ENCODE measurements at regions not wholly inside any gene's neighbourhood (a gene's known extent, or its start where the extent isn't known, plus 50 kb on each side); places are given as distances from the start of the nearest gene placed in this dataset.

GRCh38 chr4:129622566-129622965, 526.6 kb downstream of the C4orf33 start:
- no peak overlapping the region for H3K4ac ChIP-seq (ENCODE audit: low read depth, low read length)
- H4K20me1 ChIP-seq (ENCODE audit: insufficient read depth, low read length): no peaks in the 10 kb centered on the region
- no peaks in the 10 kb centered on the region for H3K4me1 ChIP-seq (ENCODE audit: control insufficient read depth, insufficient read depth, low read length)
- no peak overlapping the region for H4K91ac ChIP-seq (ENCODE audit: insufficient read depth, low read depth, low read length)
- H3K14ac ChIP-seq (replicated peaks; ENCODE audit: low read depth, low read length): no peak overlapping the region
- H3K23ac ChIP-seq (ENCODE audit: low read depth, low read length): no peak overlapping the region
- H3K36me3 ChIP-seq (ENCODE audit: control insufficient read depth, insufficient read depth, low read length): no peaks in the 10 kb centered on the region
- no peak overlapping the region for H4K8ac ChIP-seq (ENCODE audit: low read depth in 2 of 2, low read length in 2 of 2)
- in situ Hi-C loops (cut with MboI; ENCODE audit: low sequenced_read_pairs): no loop called here
- DNase-seq (no peak), ATAC-seq (ENCODE audit: low read depth) (no peak)
- H3K9me3 ChIP-seq (ENCODE audit: control insufficient read depth, insufficient read depth, low read length): peaks cover 6% of the 10 kb centered on the region; the same call in 1 of the 2 replicates
- no peak overlapping the region for H3K4me2 ChIP-seq (ENCODE audit: low read depth, low read length)
- CTCF ChIA-PET: no interaction called here
- intact Hi-C loops (cut with micrococcal nuclease): no loop called here
- no peaks in the 10 kb centered on the region for H3K9me1 ChIP-seq (ENCODE audit: insufficient read depth, low read length)
- TF ChIP-seq POLR2A (IDR thresholded peaks at IDR 0.05; ENCODE audit: low read depth, low read length) (no peak), NFE2L2 (IDR thresholded peaks at IDR 0.05; ENCODE audit: low read depth, low read length) (no peak), RFX5 (IDR thresholded peaks at IDR 0.05; ENCODE audit: low read depth, low read length) (no peak), SMC3 (IDR thresholded peaks at IDR 0.05; ENCODE audit: low read depth, low read length) (no peak), FOS (IDR thresholded peaks at IDR 0.05; ENCODE audit: low read depth, low read length) (no peak), MXI1 (IDR thresholded peaks at IDR 0.05; ENCODE audit: borderline replicate concordance, low read depth, low read length) (no peak), CHD1 (IDR thresholded peaks at IDR 0.05; ENCODE audit: low read depth, low read length) (no peak), MAFK (IDR thresholded peaks at IDR 0.05; ENCODE audit: low read depth, low read length) (no peak), CEBPB (IDR thresholded peaks at IDR 0.05; ENCODE audit: low read depth, low read length) (no peak), RAD21 (IDR thresholded peaks at IDR 0.05; ENCODE audit: low read length) (no peak), RCOR1 (IDR thresholded peaks at IDR 0.05; ENCODE audit: insufficient replicate concordance, low read length) (no peak), MAZ (IDR thresholded peaks at IDR 0.05; ENCODE audit: borderline replicate concordance, low read depth, low read length) (no peak)
- TF ChIP-seq, protein P1, sequence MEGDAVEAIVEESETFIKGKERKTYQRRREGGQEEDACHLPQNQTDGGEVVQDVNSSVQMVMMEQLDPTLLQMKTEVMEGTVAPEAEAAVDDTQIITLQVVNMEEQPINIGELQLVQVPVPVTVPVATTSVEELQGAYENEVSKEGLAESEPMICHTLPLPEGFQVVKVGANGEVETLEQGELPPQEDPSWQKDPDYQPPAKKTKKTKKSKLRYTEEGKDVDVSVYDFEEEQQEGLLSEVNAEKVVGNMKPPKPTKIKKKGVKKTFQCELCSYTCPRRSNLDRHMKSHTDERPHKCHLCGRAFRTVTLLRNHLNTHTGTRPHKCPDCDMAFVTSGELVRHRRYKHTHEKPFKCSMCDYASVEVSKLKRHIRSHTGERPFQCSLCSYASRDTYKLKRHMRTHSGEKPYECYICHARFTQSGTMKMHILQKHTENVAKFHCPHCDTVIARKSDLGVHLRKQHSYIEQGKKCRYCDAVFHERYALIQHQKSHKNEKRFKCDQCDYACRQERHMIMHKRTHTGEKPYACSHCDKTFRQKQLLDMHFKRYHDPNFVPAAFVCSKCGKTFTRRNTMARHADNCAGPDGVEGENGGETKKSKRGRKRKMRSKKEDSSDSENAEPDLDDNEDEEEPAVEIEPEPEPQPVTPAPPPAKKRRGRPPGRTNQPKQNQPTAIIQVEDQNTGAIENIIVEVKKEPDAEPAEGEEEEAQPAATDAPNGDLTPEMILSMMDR (conservative IDR thresholded peaks at IDR 0.05; ENCODE audit: low read depth, low read length): no peak
- TF ChIP-seq, protein P2, sequence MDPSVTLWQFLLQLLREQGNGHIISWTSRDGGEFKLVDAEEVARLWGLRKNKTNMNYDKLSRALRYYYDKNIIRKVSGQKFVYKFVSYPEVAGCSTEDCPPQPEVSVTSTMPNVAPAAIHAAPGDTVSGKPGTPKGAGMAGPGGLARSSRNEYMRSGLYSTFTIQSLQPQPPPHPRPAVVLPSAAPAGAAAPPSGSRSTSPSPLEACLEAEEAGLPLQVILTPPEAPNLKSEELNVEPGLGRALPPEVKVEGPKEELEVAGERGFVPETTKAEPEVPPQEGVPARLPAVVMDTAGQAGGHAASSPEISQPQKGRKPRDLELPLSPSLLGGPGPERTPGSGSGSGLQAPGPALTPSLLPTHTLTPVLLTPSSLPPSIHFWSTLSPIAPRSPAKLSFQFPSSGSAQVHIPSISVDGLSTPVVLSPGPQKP (IDR thresholded peaks at IDR 0.05; ENCODE audit: borderline replicate concordance, low read depth, low read length): no peak
- TF ChIP-seq, protein P3, sequence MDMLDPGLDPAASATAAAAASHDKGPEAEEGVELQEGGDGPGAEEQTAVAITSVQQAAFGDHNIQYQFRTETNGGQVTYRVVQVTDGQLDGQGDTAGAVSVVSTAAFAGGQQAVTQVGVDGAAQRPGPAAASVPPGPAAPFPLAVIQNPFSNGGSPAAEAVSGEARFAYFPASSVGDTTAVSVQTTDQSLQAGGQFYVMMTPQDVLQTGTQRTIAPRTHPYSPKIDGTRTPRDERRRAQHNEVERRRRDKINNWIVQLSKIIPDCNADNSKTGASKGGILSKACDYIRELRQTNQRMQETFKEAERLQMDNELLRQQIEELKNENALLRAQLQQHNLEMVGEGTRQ (IDR thresholded peaks at IDR 0.05; ENCODE audit: low read depth, low read length): no peak
- H2AFZ ChIP-seq (replicated peaks; ENCODE audit: low read length, poor library complexity): no peak overlapping the region
- H2BK120ac ChIP-seq (ENCODE audit: low read depth, low read length): no peak overlapping the region
- dilution Hi-C loops (cut with HindIII; ENCODE audit: low sequenced_read_pairs, unreplicated experiment): no loop called here
- H2BK20ac ChIP-seq (ENCODE audit: low read depth, low read length): no peak overlapping the region
- no peak overlapping the region for H2AK5ac ChIP-seq (ENCODE audit: low read depth, low read length)
- H3K27ac ChIP-seq (ENCODE audit: insufficient read depth, low read length): no peak overlapping the region
- BruUV-seq (replicated peaks): no TSS peak
- no peaks in the 10 kb centered on the region for H3K79me1 ChIP-seq (ENCODE audit: low read depth in 1 of 2, low read length in 2 of 2)
- H3K56ac ChIP-seq (ENCODE audit: extremely low read depth, insufficient read depth, low read length): no peak overlapping the region
- no peak overlapping the region for H4K5ac ChIP-seq (ENCODE audit: low read depth, low read length)
- H3K4me3 ChIP-seq (ENCODE audit: insufficient read depth, low read depth, low read length): no peak overlapping the region
- no peaks in the 10 kb centered on the region for H3K27me3 ChIP-seq (ENCODE audit: control insufficient read depth, insufficient read depth, low read length)
- H3K18ac ChIP-seq (ENCODE audit: low read depth, low read length): no peak overlapping the region
- H2AK9ac ChIP-seq (replicated peaks; ENCODE audit: low read depth, low read length, poor library complexity): no peak overlapping the region
- POLR2A ChIA-PET (ENCODE audit: unreplicated experiment): no interaction called here
- no peak overlapping the region for H3K9ac ChIP-seq (ENCODE audit: low read depth, low read length)
- no CpG with 5 or more reads among the region's 2 CpGs for WGBS, 2 experiments (ENCODE audit: extremely low coverage in 2 of 2, insufficient read length in 1 of 2)
- no peak overlapping the region for H2BK15ac ChIP-seq (ENCODE audit: low read depth, low read length)
- no peak overlapping the region for H2BK5ac ChIP-seq (ENCODE audit: low read depth, low read length, poor library complexity, severe bottlenecking)

All from IMR-90 (cell line).